ENCODE measurements at regions not wholly inside any gene's neighbourhood (a gene's known extent, or its start where the extent isn't known, plus 50 kb on each side); places are given as distances from the start of the nearest gene placed in this dataset.

GRCh38 chr4:111639120-111639690, 506.0 kb upstream of the FAM241A start:
- TF ChIP-seq CTCF (IDR thresholded peaks at IDR 0.05) (no peak), POLR2A (IDR thresholded peaks at IDR 0.05) (no peak)
